ENCODE measurements at regions not wholly inside any gene's neighbourhood (a gene's known extent, or its start where the extent isn't known, plus 50 kb on each side); places are given as distances from the start of the nearest gene placed in this dataset.
"Not testable (repeated sequence)": the region's sequence is repeated elsewhere in the genome, so short reads cannot be mapped to it uniquely, and the experiment has no call there.

- no peak for DNase-seq
These were observed 128.1 kb upstream of the HPF1 start for GRCh38 chr4:169885893-169886292.

- DNase-seq = no peak
These were observed 124.0 kb upstream of the HPF1 start for GRCh38 chr4:169881769-169882168.

GRCh38 chr4:169870507-169870906 is 112.8 kb upstream of the HPF1 start:
- DNase-seq = no peak

- DNase-seq = no peak
These were observed 111.7 kb upstream of the HPF1 start for GRCh38 chr4:169869490-169869889.

- DNase-seq = no peak
These were observed 103.8 kb upstream of the HPF1 start for GRCh38 chr4:169861593-169861992.

- DNase-seq = no peak
These were observed 101.8 kb upstream of the HPF1 start for GRCh38 chr4:169859366-169860216.

- no peak for DNase-seq
These were observed 96.3 kb upstream of the HPF1 start for GRCh38 chr4:169854090-169854489.

GRCh38 chr4:169852481-169852880 is 94.7 kb upstream of the HPF1 start:
- DNase-seq = no peak

GRCh38 chr4:169851750-169852149 is 94.0 kb upstream of the HPF1 start:
- no peak for DNase-seq

- DNase-seq = no peak
These were observed 91.7 kb upstream of the HPF1 start for GRCh38 chr4:169849456-169849855.

GRCh38 chr4:169848018-169848417 is 90.3 kb upstream of the HPF1 start:
- no peak for DNase-seq

- no peak for DNase-seq
These were observed 89.4 kb upstream of the HPF1 start for GRCh38 chr4:169847171-169847570.

- no peak for DNase-seq
These were observed 88.7 kb upstream of the HPF1 start for GRCh38 chr4:169846396-169846795.

GRCh38 chr4:169841776-169842175 is 84.0 kb upstream of the HPF1 start:
- DNase-seq = no peak

GRCh38 chr4:169840554-169840953 is 82.8 kb upstream of the HPF1 start:
- no peak for DNase-seq

- DNase-seq = not testable (repeated sequence)
These were observed 70.6 kb upstream of the HPF1 start for GRCh38 chr4:169828329-169828728.

GRCh38 chr4:169826634-169827187 is 69.0 kb upstream of the HPF1 start:
- DNase-seq = no peak

- peak; percentile 45 for DNase-seq
These were observed 65.9 kb upstream of the HPF1 start for GRCh38 chr4:169823685-169824084.

- DNase-seq = no peak
These were observed 63.7 kb upstream of the HPF1 start for GRCh38 chr4:169821402-169821801.

- DNase-seq = peak; percentile 62
These were observed 60.4 kb upstream of the HPF1 start for GRCh38 chr4:169818063-169818679.

- no peak for DNase-seq
These were observed 57.9 kb upstream of the HPF1 start for GRCh38 chr4:169815606-169816005.

- DNase-seq = no peak
These were observed 53.7 kb upstream of the HPF1 start for GRCh38 chr4:169811476-169811875.

- DNase-seq = peak; percentile 36
These were observed 52.9 kb upstream of the HPF1 start for GRCh38 chr4:169810325-169811323.
